ENCODE measurements at regions not wholly inside any gene's neighbourhood (a gene's known extent, or its start where the extent isn't known, plus 50 kb on each side); places are given as distances from the start of the nearest gene placed in this dataset.

GRCh38 chr9:78101247-78101646 is 69.6 kb upstream of the GNAQ start:
- TF ChIP-seq CTCF (IDR thresholded peaks at IDR 0.05): no peak
- no peak for TF ChIP-seq POLR2A (IDR thresholded peaks at IDR 0.05; ENCODE audit: low read depth)
- TF ChIP-seq POLR2AphosphoS5 (IDR thresholded peaks at IDR 0.05): no peak
- no peak for TF ChIP-seq EP300 (IDR thresholded peaks at IDR 0.05)
